Choroid plexus epithelial cell (primary cell): ENCODE measurements at regions not wholly inside any gene's neighbourhood (a gene's known extent, or its start where the extent isn't known, plus 50 kb on each side); places are given as distances from the start of the nearest gene placed in this dataset.
A peak's percentile ranks its signal among the peaks of the same experiment; 100 is the strongest.

Experiments used
- DNase-seq: peaks from one replicate; pipeline ENCODE4 v3.0.0-alpha.2; 2010; ENCODE audit warnings: low read depth
- H3K4me3 ChIP-seq: 2 replicates; pipeline ENCODE4 v1.5.1; 2011; ENCODE audit warnings: low read depth, mild to moderate bottlenecking, control low read depth, low read length, moderate library complexity
- CTCF ChIP-seq: conservative IDR thresholded peaks from 2 replicates; pipeline ENCODE4 v1.5.1; 2011; ENCODE audit warnings: low read depth, mild to moderate bottlenecking, control low read depth, inconsistent platforms, low read length, moderate library complexity

- TF ChIP-seq CTCF, result no peak
- H3K4me3 ChIP-seq, result no peak overlapping the region
- no peak for DNase-seq
These were observed 102.6 kb upstream of the SLC4A4 start for GRCh38 chr4:71236226-71236625.

GRCh38 chr4:71237641-71238040, 101.2 kb upstream of the SLC4A4 start:
- no peak for DNase-seq
- TF ChIP-seq CTCF, result no peak
- no peak overlapping the region for H3K4me3 ChIP-seq

GRCh38 chr4:71239365-71239764, 99.5 kb upstream of the SLC4A4 start:
- H3K4me3 ChIP-seq, result no peak overlapping the region
- DNase-seq, result peak; percentile 29

GRCh38 chr4:71240094-71240493, 98.7 kb upstream of the SLC4A4 start:
- no peak overlapping the region for H3K4me3 ChIP-seq
- TF ChIP-seq CTCF, result no peak
- DNase-seq, result no peak

More at GRCh38 chr4:71239365-71239764, 99.5 kb upstream of the SLC4A4 start:
- no peak for TF ChIP-seq CTCF

GRCh38 chr4:71241501-71242288, 97.1 kb upstream of the SLC4A4 start:
- DNase-seq, result no peak
- no peak overlapping the region for H3K4me3 ChIP-seq
- TF ChIP-seq CTCF, result no peak

GRCh38 chr4:71243091-71243833, 95.6 kb upstream of the SLC4A4 start:
- no peak overlapping the region for H3K4me3 ChIP-seq
- TF ChIP-seq CTCF, result no peak
- DNase-seq, result no peak
